Activated CD4-positive, alpha-beta T cell treated with anti-CD3 and anti-CD28 coated beads, Interleukin-2, amount 10 ng/mL, durations not matched to agents 24 days and 14 days (primary cell): ENCODE measurements at regions not wholly inside any gene's neighbourhood (a gene's known extent, or its start where the extent isn't known, plus 50 kb on each side); places are given as distances from the start of the nearest gene placed in this dataset.
"Not testable (repeated sequence)": the region's sequence is repeated elsewhere in the genome, so short reads cannot be mapped to it uniquely, and the experiment has no call there.

Source experiments
- DNase-seq: peaks from one replicate; pipeline ENCODE4 v3.0.0; 2022
- H3K27ac Mint-ChIP-seq: one replicate; pipeline ENCODE4 v1.8.0; 2022; ENCODE audit warnings: mild to moderate bottlenecking, mixed read lengths
- H3K27me3 Mint-ChIP-seq: one replicate; pipeline ENCODE4 v1.8.0; 2022; ENCODE audit warnings: mixed read lengths
- H3K36me3 Mint-ChIP-seq: one replicate; pipeline ENCODE4 v1.8.0; 2022; ENCODE audit warnings: low read depth, mild to moderate bottlenecking, mixed read lengths
- H3K4me1 Mint-ChIP-seq: one replicate; pipeline ENCODE4 v1.8.0; 2021; ENCODE audit warnings: mixed read lengths
- H3K4me3 Mint-ChIP-seq: one replicate; pipeline ENCODE4 v1.8.0; 2022; ENCODE audit warnings: mild to moderate bottlenecking, moderate library complexity, mixed read lengths
- H3K9me3 Mint-ChIP-seq: one replicate; pipeline ENCODE4 v1.8.0; 2021; ENCODE audit warnings: mixed read lengths
- intact Hi-C: fragments of 100-400 bp; cut with micrococcal nuclease; formaldehyde crosslinking; loops from one replicate; pipeline ENCODE4 v1.15.1; 2023

DNA sequence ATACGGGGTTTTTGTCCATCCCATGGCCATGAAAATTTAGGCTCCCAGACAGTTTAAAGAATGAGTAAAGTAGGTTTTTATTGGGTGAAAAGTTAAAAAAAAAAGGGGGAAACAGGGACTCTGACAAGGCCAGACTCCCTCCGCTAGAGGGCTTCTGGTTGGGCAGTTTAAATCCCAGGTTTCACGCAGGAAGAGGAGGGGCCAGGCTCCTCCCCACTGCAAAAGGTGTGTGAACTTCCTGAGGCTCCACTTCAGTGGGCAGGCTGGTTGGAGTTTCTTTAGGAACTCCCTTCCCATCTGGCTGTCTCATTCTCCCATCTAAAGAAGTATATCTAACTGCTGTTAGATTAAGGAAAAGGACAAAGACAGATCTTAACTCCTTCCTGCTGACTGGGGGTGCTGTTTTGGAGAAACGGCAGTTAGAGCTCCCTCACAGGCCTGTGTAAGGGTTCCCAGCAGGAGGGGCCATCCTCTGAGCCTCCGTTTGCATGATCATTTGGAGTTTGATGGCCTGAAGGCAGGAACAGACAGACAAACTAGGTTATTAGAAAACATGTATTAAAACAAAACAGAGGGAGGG is 1160.7 kb downstream of the CNTNAP5 start:
- H3K9me3 Mint-ChIP-seq = no peaks in the 10 kb centered on the region
- no peaks in the 10 kb centered on the region for H3K27me3 Mint-ChIP-seq
- no peak overlapping the region for H3K27ac Mint-ChIP-seq
- intact Hi-C loops = no loop called here
- H3K36me3 Mint-ChIP-seq = no peaks in the 10 kb centered on the region
- DNase-seq = no peak
- H3K4me3 Mint-ChIP-seq = no peak overlapping the region
- no peaks in the 10 kb centered on the region for H3K4me1 Mint-ChIP-seq

DNA sequence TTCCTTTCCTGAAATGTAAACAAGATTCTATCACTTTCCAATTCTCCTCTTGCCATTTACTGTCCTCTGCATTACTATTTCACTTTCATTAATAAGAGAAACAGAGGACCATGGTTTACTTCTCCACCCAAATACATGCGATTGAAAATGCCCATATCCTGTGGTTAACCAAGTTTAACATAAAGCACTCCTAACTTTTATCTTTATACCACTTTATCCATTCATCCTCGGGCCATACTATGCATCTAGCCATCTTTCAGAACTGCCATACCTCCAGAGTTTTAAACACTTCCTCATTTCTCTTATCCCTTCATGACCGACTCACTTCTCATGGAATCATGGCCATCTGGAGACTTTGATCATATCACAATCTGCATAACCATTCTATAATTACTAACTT is 1182.3 kb downstream of the CNTNAP5 start:
- Mint-ChIP-seq H3K27me3 (no peaks in the 10 kb centered on the region), H3K4me3 (no peak overlapping the region), H3K9me3 (peaks cover 3% of the 10 kb centered on the region), H3K4me1 (no peaks in the 10 kb centered on the region), H3K27ac (no peak overlapping the region), H3K36me3 (no peaks in the 10 kb centered on the region)
- DNase-seq = no peak
- intact Hi-C loops = no loop called here

DNA sequence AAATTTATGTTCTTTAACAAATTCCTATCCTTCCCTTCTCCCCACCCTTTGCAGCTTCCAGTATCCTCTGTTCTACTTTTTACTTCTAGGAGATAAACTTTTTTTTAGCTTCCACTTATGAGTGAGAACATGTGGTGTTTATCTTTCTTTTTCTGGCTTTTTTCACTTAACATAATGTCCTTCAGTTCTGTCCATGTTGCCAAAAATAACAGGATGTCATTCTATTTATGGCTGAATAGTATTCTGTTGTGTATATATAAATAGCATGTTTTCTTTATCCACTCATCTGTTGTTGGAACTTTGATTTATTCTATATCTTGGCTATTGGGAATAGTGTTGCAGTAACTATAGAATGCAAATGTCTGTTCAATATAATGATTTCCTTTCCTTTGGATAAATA is 1191.2 kb downstream of the CNTNAP5 start:
- Mint-ChIP-seq H3K4me1 (no peaks in the 10 kb centered on the region), H3K36me3 (no peaks in the 10 kb centered on the region), H3K9me3 (peaks cover 3% of the 10 kb centered on the region), H3K4me3 (no peak overlapping the region), H3K27me3 (no peaks in the 10 kb centered on the region), H3K27ac (no peak overlapping the region)
- intact Hi-C loops = no loop called here
- DNase-seq = no peak

DNA sequence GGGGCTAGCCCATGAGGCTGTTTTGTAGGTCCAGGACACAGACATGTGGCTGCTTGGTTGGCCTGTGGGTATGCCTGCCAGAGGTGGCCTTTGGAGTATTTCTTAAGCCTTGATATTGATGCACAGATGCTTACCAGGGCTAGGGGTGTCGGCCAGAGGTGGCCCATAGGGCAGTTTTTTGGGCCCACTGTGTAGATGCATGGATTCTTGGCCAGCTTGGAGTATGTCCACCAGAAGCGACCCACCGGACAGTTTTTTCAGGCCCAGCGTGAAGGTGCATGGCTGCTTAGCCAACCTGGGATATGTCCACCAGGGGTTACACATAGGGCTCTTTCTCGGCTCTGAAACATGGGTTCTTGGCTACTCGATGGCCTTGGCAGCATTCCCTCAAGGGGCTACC is 1199.1 kb downstream of the CNTNAP5 start:
- peaks cover 8% of the 10 kb centered on the region for H3K9me3 Mint-ChIP-seq
- intact Hi-C loops = no loop called here
- no peak overlapping the region for H3K4me3 Mint-ChIP-seq
- H3K27me3 Mint-ChIP-seq = no peaks in the 10 kb centered on the region
- H3K36me3 Mint-ChIP-seq = no peaks in the 10 kb centered on the region
- no peak for DNase-seq
- no peak overlapping the region for H3K27ac Mint-ChIP-seq
- H3K4me1 Mint-ChIP-seq = no peaks in the 10 kb centered on the region

DNA sequence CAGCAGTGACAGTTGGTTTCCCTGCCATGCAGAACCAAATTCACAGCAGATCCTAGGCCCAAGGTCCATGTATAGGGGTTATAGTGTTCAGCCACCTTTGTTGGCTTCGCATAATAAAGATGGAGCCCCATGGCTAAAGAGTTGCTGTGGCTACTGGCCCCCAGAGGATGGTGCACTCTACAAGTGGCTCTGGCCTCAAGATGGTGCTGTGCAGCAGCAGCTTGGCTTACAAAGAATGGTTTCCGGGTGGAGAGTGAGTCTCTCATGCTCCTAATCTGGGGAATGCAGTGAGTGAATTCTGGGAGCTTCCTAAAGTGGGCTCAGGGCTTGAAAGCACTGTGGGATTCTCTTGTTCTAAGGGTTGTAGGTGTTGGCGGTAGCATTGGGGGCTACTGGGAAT is 1199.7 kb downstream of the CNTNAP5 start:
- no peak for DNase-seq
- H3K9me3 Mint-ChIP-seq = peaks cover 13% of the 10 kb centered on the region

DNA sequence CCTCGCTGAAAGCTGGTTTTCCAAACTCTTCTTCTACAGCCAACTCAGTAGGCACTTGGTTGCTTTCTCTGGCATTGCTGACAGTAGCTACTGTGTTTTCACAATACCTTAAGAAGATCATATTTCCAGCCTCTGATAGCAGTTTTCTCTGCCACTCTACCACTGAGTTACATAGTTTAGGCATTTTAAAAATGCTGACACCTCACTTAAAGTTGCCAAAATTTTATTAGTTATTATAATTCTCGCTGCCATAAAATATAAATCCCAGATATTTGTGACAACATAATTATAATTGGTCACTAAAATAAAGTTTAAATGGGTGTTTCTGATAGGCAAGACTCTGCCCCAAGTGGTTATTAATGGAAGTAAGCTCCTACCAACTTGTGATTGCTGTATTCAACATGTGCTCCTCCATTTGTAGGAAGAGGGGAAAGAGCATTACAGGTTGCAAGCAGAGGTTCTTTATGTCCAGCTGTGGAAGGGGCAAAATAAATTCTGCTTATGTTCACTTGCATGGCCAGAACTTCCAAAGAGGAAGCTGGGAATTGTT is 1202.8 kb downstream of the CNTNAP5 start:
- intact Hi-C loops = no loop called here
- H3K4me3 Mint-ChIP-seq = no peak overlapping the region
- no peak overlapping the region for H3K27ac Mint-ChIP-seq
- H3K4me1 Mint-ChIP-seq = no peaks in the 10 kb centered on the region
- H3K27me3 Mint-ChIP-seq = no peaks in the 10 kb centered on the region
- H3K9me3 Mint-ChIP-seq = peaks cover 9% of the 10 kb centered on the region
- no peak for DNase-seq
- no peaks in the 10 kb centered on the region for H3K36me3 Mint-ChIP-seq

More for the DNA sequence above, 1199.7 kb downstream of the CNTNAP5 start:
- H3K27me3 Mint-ChIP-seq = no peaks in the 10 kb centered on the region
- no peaks in the 10 kb centered on the region for H3K36me3 Mint-ChIP-seq
- intact Hi-C loops = no loop called here
- H3K4me1 Mint-ChIP-seq = no peaks in the 10 kb centered on the region
- no peak overlapping the region for H3K4me3 Mint-ChIP-seq
- no peak overlapping the region for H3K27ac Mint-ChIP-seq

DNA sequence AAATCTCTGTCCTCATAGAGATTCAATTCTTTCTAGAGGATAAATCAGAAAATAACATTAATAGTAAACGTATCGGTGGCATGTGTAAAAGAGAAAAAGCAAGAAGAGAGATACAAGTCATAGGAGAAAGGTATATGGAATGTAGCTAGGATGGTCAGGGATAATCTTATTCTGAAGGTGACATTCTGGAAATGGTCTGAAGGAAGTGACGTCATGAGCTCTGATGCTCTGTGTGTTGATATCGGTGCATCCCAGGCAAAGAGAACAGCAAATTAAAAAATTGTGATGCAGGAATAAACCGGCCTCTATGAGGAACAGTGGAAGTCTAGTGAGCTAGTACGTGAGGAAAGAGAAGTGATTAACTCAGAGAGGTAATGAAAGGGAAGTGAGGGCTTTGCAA is 1215.8 kb downstream of the CNTNAP5 start:
- H3K36me3 Mint-ChIP-seq = no peaks in the 10 kb centered on the region
- H3K27ac Mint-ChIP-seq = no peak overlapping the region

DNA sequence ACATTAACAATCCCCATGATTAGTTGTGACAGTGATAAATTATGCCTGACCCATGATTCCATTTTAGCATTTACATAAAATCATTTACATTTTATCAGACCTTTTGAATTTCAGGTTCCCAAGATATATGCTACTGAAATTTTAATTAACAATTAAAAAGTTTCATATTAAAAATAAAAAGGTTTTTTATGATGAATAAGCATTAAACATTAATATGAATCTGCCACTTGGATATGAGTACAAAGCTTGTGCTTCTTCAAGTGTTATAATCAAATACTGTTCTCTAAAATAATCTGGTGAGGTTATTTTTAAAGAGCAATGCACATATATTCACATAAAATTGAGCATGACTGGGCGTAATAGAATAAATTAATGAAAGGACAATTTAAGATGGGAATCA is 1218.0 kb downstream of the CNTNAP5 start:
- no peak overlapping the region for H3K27ac Mint-ChIP-seq
- H3K36me3 Mint-ChIP-seq = no peaks in the 10 kb centered on the region
- no peaks in the 10 kb centered on the region for H3K27me3 Mint-ChIP-seq
- DNase-seq = no peak
- intact Hi-C loops = no loop called here
- H3K4me3 Mint-ChIP-seq = no peak overlapping the region
- no peaks in the 10 kb centered on the region for H3K9me3 Mint-ChIP-seq
- no peaks in the 10 kb centered on the region for H3K4me1 Mint-ChIP-seq

More for the DNA sequence above, 1215.8 kb downstream of the CNTNAP5 start:
- Mint-ChIP-seq H3K4me3 (no peak overlapping the region), H3K4me1 (no peaks in the 10 kb centered on the region), H3K9me3 (no peaks in the 10 kb centered on the region), H3K27me3 (no peaks in the 10 kb centered on the region)
- DNase-seq = no peak
- intact Hi-C loops = no loop called here

DNA sequence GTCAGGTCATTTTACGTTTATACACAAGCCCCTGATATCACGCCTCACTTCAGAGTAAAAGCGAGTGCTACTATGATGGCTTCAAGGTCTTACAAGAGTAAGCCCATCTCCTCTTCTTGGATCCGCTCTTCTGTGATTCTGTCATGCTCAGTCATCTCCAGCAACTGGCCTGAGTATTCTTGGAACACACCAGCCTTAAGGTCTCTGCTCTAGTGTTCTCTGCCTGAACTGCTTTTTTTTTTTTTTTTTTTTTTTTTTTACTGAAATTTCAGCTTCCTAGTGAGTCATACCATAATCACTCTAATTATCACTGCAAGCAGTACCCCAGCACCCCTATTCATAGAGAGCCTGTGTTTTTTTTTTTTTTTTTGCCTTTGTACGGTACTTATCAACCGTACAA is 1228.9 kb downstream of the CNTNAP5 start:
- H3K4me1 Mint-ChIP-seq = no peaks in the 10 kb centered on the region
- H3K27ac Mint-ChIP-seq = no peak overlapping the region
- no peak overlapping the region for H3K4me3 Mint-ChIP-seq
- no peak for DNase-seq
- H3K36me3 Mint-ChIP-seq = no peaks in the 10 kb centered on the region
- no peaks in the 10 kb centered on the region for H3K9me3 Mint-ChIP-seq
- intact Hi-C loops = no loop called here
- no peaks in the 10 kb centered on the region for H3K27me3 Mint-ChIP-seq

DNA sequence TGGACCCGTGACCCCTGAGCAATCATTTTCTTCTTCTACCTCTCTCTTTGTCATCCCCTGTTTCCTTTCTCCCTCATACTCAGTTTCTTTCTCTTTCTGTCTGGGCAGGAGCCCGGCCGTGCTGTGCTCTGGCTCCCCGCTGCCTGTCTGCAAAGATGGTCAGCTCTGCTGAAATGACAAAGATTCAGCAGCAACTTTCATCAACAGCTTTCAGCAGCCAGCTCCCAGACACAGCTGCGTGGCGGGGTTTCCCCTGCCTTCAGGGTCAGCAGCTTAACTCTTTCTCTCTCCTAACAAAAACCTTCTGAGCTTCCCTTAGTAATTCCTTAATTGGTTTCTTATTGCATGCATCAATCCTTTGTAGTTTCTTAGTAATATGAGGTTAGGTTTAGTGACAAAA is 1234.4 kb downstream of the CNTNAP5 start:
- Mint-ChIP-seq H3K4me1 (no peaks in the 10 kb centered on the region), H3K27ac (no peak overlapping the region), H3K36me3 (no peaks in the 10 kb centered on the region), H3K9me3 (peaks cover 5% of the 10 kb centered on the region), H3K27me3 (no peaks in the 10 kb centered on the region), H3K4me3 (no peak overlapping the region)
- no peak for DNase-seq
- intact Hi-C loops = no loop called here

DNA sequence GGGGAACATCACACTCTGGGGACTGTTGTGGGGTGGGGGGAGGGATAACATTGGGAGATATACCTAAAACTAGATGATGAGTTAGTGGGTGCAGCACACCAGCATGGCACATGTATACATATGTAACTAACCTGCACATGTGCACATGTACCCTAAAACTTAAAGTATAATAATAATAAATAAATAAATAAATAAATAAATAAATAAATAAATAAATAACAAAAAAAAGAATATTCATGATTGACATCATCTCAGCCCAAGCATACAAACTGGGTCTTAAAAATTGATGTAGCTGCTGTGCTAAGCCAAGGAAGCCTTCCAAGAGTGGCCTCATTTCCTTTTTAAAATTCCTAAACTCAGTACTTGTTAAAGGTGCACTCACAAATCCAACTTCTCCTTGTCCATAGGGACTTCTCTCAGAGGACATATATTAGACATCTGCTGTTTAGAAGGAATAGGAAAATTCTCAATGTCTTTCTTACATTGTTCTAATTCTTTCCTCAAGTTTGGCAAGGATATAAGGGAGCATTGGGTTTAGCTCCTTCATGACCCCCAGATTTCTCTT is 1235.4 kb downstream of the CNTNAP5 start:
- H3K4me1 Mint-ChIP-seq, H3K4me3 Mint-ChIP-seq, intact Hi-C loops, DNase-seq, H3K27ac Mint-ChIP-seq, H3K9me3 Mint-ChIP-seq, H3K36me3 Mint-ChIP-seq, H3K27me3 Mint-ChIP-seq: not testable (repeated sequence)

DNA sequence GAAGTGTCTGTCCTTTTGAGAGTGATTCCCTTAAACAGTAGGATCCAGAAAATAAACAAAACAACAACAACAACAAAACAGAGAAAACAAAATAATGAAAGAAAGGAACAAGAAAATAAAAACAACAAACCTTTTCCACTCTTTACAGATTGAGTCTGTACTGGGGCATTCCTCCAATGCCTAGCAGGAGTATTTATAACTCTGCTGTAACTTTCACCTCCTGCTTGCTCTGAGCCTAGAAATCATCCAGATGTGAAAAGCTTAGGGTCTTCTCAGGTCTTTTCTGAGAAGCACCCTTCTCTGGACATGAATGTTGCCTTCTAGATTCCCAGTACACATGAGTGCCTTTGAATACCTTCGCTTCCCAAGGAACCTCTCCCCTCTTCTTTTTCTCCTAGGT is 1239.4 kb downstream of the CNTNAP5 start:
- no peak overlapping the region for H3K27ac Mint-ChIP-seq
- intact Hi-C loops = no loop called here
- H3K9me3 Mint-ChIP-seq = peaks cover 3% of the 10 kb centered on the region
- H3K4me1 Mint-ChIP-seq = no peaks in the 10 kb centered on the region
- no peak overlapping the region for H3K4me3 Mint-ChIP-seq
- no peaks in the 10 kb centered on the region for H3K36me3 Mint-ChIP-seq
- no peak for DNase-seq
- H3K27me3 Mint-ChIP-seq = no peaks in the 10 kb centered on the region

DNA sequence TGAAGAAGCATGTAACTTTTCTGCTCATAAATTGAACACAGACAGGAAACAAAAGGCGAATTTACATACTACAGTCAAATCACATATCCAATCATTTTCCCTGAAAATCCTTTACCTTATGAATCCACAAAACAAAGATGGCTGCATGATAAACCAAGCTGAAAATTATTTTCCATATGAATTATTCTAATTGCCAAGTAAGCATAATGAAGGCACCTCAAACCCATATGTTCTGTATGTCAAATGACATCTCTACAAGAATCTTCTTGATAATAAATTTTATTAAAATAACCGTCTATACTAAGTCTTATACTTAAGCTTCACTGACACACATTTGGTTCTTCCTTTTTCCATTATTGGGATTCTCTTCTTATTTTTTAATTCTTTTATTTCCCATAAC is 1242.6 kb downstream of the CNTNAP5 start:
- no peaks in the 10 kb centered on the region for H3K4me1 Mint-ChIP-seq
- H3K36me3 Mint-ChIP-seq = no peaks in the 10 kb centered on the region
- no peak for DNase-seq
- no peaks in the 10 kb centered on the region for H3K27me3 Mint-ChIP-seq
- intact Hi-C loops = no loop called here
- no peaks in the 10 kb centered on the region for H3K9me3 Mint-ChIP-seq
- H3K4me3 Mint-ChIP-seq = no peak overlapping the region
- no peak overlapping the region for H3K27ac Mint-ChIP-seq

DNA sequence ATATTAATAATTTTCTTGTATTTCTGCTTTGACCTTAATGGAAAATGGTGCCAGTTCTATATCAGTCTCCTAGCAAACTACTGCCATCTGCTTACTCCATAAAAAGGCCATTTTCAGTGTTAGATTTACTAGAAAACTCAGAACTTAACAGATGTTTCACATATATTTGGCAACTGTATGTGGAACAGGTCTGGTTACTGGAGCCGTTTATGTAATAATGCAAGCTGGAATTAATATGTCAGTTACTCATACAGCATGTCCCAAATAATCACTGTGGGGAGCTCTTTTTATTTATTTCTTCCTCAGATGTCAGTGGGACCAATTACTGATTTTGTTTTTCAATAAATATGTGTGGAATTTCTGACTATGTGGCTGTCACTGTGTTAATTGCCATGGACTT is 1247.6 kb downstream of the CNTNAP5 start:
- no peak for DNase-seq
- Mint-ChIP-seq H3K36me3 (no peaks in the 10 kb centered on the region), H3K9me3 (no peaks in the 10 kb centered on the region), H3K27ac (no peak overlapping the region), H3K27me3 (no peaks in the 10 kb centered on the region), H3K4me3 (no peak overlapping the region), H3K4me1 (no peaks in the 10 kb centered on the region)
- intact Hi-C loops = no loop called here

DNA sequence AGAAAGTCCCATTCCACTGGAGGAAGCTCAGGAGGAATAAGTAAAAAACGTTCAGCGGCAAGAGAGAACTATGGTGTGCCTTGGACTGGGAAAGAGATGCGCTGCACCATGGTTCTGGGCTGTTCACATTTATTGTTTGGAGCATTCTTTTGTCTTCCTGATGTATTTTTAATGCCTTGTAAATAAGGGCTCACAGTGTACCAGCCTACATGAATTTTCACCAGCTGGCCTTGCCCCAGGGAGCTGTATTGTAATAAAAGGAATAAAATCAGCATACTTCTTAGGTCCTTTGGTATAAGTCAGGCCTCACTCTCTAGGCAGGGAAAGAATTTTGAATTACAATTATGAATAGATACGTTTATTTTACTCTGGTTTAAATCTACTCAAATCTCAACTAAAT is 1249.6 kb downstream of the CNTNAP5 start:
- no peak overlapping the region for H3K4me3 Mint-ChIP-seq
- no peaks in the 10 kb centered on the region for H3K4me1 Mint-ChIP-seq
- DNase-seq = no peak
- no peak overlapping the region for H3K27ac Mint-ChIP-seq
- intact Hi-C loops = no loop called here
- no peaks in the 10 kb centered on the region for H3K27me3 Mint-ChIP-seq
- H3K9me3 Mint-ChIP-seq = no peaks in the 10 kb centered on the region
- no peaks in the 10 kb centered on the region for H3K36me3 Mint-ChIP-seq
